NCI-H748 (cell line): ENCODE measurements at regions not wholly inside any gene's neighbourhood (a gene's known extent, or its start where the extent isn't known, plus 50 kb on each side); places are given as distances from the start of the nearest gene placed in this dataset.
A peak's percentile ranks its signal among the peaks of the same experiment; 100 is the strongest.

Source experiments
- DNase-seq: peaks from one replicate; lab custom pipeline; 2025; ENCODE audit not compliant: unreplicated experiment; lab: John Stamatoyannopoulos, UW

- DNase-seq, result no peak
These were observed 297.1 kb downstream of the AHR start for GRCh38 chr7:17595546-17595945.

GRCh38 chr7:17598305-17598704 lies 299.9 kb downstream of the AHR start:
- DNase-seq, result no peak

DNA sequence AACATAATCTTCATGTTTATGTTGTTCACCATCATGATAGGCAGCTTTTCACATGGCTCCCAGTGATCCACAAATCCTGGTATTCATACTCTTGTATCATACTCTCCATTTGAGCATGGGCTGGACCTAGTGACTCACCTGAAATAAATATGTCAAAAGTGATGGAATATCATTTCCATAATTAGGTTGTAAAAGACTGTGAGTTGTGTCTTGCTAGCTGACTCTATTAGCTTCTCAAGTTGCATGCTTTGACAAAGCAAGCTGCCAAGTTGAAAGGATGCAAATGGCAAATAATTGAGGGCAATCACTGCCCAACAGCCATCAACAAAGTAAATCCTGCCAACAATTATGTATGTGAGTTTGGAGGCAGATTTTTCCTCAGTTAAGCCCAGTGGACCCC lies 300.4 kb downstream of the AHR start:
- peak; percentile 85 for DNase-seq

DNA sequence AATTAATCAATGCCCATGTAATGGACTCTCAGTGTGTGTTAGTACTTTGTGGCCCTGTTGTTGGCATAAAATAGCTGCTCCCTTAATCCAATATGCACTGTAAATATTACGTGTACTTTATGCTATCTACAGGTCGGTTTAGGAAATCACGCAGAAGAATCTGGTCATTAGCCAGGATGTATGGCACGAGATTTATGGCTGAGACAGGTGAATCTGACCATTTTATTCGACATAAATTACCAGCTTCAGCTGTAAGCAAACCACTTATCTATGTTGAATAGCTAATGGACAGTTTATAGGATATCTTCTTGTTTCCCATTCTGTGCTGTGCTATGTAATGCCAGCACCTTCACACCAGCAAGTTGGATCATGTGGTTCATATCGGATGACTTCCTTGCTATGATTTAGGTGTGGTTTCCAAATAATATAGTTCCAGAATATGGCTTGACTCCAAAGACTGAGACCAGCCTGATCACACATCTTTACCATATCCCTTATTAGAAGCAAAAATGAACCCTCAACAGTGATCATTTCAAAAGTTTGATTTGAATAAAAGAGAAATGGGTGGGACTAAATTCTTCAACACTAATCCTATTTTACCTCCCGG lies 301.4 kb downstream of the AHR start:
- DNase-seq, result peak; percentile 84

GRCh38 chr7:17600340-17600752 lies 301.9 kb downstream of the AHR start:
- no peak for DNase-seq

DNA sequence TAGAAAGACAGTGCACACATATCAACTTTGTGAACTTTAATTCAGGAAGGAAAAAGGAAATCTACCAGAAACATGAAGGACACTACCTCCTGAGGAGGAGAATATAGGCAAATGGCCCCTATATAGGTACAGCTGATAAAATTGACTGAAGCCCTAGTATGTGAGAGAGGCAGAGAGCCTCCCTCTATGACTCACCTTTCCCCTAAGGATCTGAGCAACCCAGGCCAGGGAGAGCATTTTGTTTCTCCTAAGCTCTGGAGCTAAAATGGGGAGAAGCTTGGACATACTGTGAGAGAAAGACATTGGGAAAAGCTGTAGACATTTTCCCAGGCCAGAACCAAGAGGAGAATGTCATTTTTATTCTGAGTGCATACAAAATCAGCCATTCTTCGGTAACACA lies 303.5 kb downstream of the AHR start:
- no peak for DNase-seq

- DNase-seq, result no peak
These were observed 309.8 kb downstream of the AHR start for GRCh38 chr7:17608114-17608833.

DNA sequence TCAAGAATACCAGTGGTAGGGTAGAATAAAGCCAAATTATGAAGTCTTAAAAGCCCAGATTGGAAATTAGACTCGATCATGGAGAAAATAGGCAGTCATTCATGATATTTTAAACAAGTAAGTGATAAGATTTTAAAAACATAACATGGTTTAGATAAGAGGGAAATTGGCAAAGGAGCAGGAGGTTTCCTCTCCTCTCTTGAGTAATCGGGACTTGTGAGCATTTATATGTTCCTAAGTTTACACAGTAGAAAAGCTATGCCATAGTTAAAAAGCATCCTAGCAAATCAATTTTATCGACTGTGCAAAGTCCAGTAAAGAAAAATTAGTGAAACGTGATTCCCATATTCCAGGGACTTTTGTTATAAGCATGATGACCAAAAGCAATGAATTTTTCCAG lies 313.2 kb downstream of the AHR start:
- DNase-seq, result no peak

- no peak for DNase-seq
These were observed 315.0 kb downstream of the AHR start for GRCh38 chr7:17613338-17614041.

- no peak for DNase-seq
These were observed 318.9 kb downstream of the AHR start for GRCh38 chr7:17617380-17617779.

DNA sequence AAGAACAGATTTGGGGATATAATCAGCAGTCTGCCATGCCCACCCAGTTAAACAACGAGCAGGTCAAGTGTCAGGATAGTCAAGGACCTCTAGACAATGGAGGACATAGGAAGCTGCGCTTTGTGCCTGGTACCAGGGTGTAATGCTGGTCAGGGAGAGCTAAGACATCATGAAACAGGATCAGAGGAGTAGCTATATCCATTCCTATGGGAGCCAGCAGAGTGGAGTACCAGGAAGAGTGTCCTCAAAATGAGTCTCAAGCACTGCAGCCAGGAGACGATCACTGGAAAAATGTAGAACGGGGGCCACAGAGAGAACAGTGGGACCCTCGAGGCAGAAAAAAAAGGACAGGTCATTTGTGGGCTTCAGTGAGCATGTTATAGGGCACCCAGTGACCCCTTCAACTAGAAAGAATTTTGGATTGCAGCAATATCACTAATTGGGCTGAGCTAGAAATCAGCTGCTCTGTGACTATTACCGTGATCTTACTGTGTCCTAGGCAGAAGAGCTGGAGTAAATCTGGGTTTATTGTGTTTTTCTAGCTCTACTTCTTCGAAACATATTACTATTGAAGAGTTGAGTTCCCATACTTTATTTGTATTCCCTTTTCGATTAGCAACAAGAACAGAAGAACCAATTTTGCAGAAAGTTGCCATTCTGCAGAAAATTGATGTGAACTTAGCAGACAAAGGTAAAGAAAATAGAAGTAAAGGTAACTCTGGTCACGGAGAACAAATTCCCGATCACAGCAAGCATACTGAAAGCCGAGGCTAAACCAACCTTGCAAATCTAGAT lies 319.6 kb downstream of the AHR start:
- DNase-seq, result no peak

- no peak for DNase-seq
These were observed 320.2 kb downstream of the AHR start for GRCh38 chr7:17618652-17618974.

GRCh38 chr7:17619196-17619818 lies 320.9 kb downstream of the AHR start:
- DNase-seq, result no peak

GRCh38 chr7:17620566-17620965 lies 319.7 kb downstream of the SNX13 start:
- no peak for DNase-seq

GRCh38 chr7:17622451-17622850 lies 317.8 kb downstream of the SNX13 start:
- DNase-seq, result no peak

GRCh38 chr7:17623546-17624185 lies 316.6 kb downstream of the SNX13 start:
- peak; percentile 7 for DNase-seq

DNA sequence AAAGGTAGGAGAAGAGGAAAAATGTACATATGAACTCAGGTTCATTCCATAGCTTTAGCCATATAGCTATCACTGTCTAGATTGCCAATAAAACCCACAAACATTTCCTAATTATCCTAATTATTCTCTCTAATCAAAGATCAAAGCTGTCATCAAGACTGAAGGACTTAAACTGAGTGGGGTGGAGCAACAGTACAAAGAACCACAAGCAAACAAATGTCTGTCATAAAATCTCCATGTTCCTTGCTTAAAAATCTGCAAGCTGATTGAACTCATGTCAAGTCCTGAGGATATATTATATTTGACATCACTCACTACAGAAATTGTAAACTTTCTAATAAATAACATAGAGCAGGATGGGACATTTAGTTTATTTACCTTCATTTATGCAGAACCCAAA lies 315.9 kb downstream of the SNX13 start:
- DNase-seq, result no peak

GRCh38 chr7:17625043-17625442 lies 315.3 kb downstream of the SNX13 start:
- DNase-seq, result no peak

- peak; percentile 24 for DNase-seq
These were observed 314.1 kb downstream of the SNX13 start for GRCh38 chr7:17626235-17626634.

- DNase-seq, result no peak
These were observed 309.2 kb downstream of the SNX13 start for GRCh38 chr7:17631061-17631460.

DNA sequence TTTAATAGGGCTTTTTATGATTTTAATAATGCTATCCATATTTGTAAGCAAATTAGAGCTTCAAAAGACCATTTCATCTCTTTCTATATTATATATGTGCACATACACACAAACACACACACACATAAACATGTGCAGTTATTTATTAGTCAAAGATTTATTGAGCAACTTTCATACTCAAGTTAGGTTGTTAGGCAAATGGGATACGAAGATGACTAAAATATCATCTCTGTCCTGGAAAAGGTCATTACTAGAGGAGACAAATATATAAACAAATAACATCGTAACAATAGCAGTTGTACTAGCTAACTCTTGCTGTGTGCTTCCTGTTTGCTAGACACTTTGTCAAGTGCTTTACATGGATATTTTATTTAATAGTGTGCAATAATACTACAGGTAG lies 307.9 kb downstream of the SNX13 start:
- DNase-seq, result no peak
